Upper lobe of left lung (tissue), 6 donors: ENCODE measurements at regions not wholly inside any gene's neighbourhood (a gene's known extent, or its start where the extent isn't known, plus 50 kb on each side); places are given as distances from the start of the nearest gene placed in this dataset.

Experiments
- ATAC-seq, 2 donors: fragments of 200-7000 bp; cut with Tn5 transposase; one replicate each; pipeline ENCODE4 v1.9.1; 2022; ENCODE audit warnings: mild to moderate bottlenecking in 2 of 2, moderate library complexity in 2 of 2; ENCODE audit not compliant: low FRiP score in 2 of 2
- DNase-seq, 2 donors: peaks; one replicate each; pipeline ENCODE4 v3.0.0-alpha.2; 2019 to 2020
- H3K27ac ChIP-seq, 4 donors: fragments of 200-600 bp; sonication (generic); one replicate each; pipeline ENCODE4 v1.5.1; 2016 to 2019
- H3K27me3 ChIP-seq, 4 donors: fragments of 200-600 bp; sonication (generic); one replicate each; pipeline ENCODE4 v1.5.1; 2017 to 2019
- H3K36me3 ChIP-seq, 4 donors: fragments of 200-600 bp; sonication (generic); one replicate each; pipeline ENCODE4 v1.5.1; 2016 to 2019
- H3K4me1 ChIP-seq, 4 donors: fragments of 200-600 bp; sonication (generic); one replicate each; pipeline ENCODE4 v1.5.1; 2018 to 2019
- H3K4me3 ChIP-seq, 4 donors: fragments of 200-600 bp; sonication (generic); one replicate each; pipeline ENCODE4 v1.5.1; 2017 to 2019; ENCODE audit warnings: mild to moderate bottlenecking in 2 of 4, moderate library complexity in 1 of 4
- H3K9me3 ChIP-seq, 4 donors: fragments of 200-600 bp; sonication (generic); one replicate each; pipeline ENCODE4 v1.5.1; 2018 to 2019
- CTCF ChIP-seq, 6 experiments: fragments of 450-650 bp in 4 of 6; fragments of 200-600 bp in 2 of 6; sonication (generic) in 2 of 6; IDR thresholded peaks; one replicate each; pipeline ENCODE4 v1.5.1; 2016 to 2019; ENCODE audit warnings: antibody characterized with exemption in 6 of 6
- EP300 ChIP-seq, 4 donors: sonication (generic); formaldehyde crosslinking; IDR thresholded peaks; one replicate each; pipeline ENCODE4 v1.5.1; 2017; ENCODE audit warnings: antibody characterized with exemption in 4 of 4, control low read depth in 2 of 4
- POLR2A ChIP-seq, 4 donors: fragments of 450-650 bp; IDR thresholded peaks; one replicate each; pipeline ENCODE4 v1.5.1; 2016 to 2017; ENCODE audit warnings: antibody characterized with exemption in 4 of 4, mild to moderate bottlenecking in 2 of 4
- POLR2AphosphoS5 ChIP-seq, 2 donors: sonication (generic); formaldehyde crosslinking; IDR thresholded peaks; one replicate each; pipeline ENCODE4 v1.5.1; 2017; ENCODE audit warnings: antibody characterized with exemption in 2 of 2
- WGBS, 2 donors: methylation state at CpG; one replicate each; pipeline ENCODE4 v1.1.5; 2017 to 2018; 5-methylcytosine and 5-hydroxymethylcytosine counted together
- donor health status: DM: no; HTN: no; CAD: no; lungs with moderate emphysema.
- donor health status: DM: no; HTN: yes; CAD: no; lungs with severe emphysema.

- H3K4me3 ChIP-seq = no peak overlapping the region
- H3K27me3 ChIP-seq = no peaks in the 10 kb centered on the region
- no peaks in the 10 kb centered on the region for H3K9me3 ChIP-seq
- TF ChIP-seq CTCF (IDR thresholded peaks at IDR 0.05) = no peak
- TF ChIP-seq POLR2AphosphoS5 (IDR thresholded peaks at IDR 0.05) = no peak
- TF ChIP-seq EP300 (IDR thresholded peaks at IDR 0.05) = no peak
- no peak for TF ChIP-seq POLR2A (IDR thresholded peaks at IDR 0.05)
- H3K4me1 ChIP-seq = no peaks in the 10 kb centered on the region
- no peak for ATAC-seq
- no peak overlapping the region for H3K27ac ChIP-seq
- H3K36me3 ChIP-seq = no peaks in the 10 kb centered on the region
- 83 to 86% methylated on average over 6 of the region's 6 CpGs for WGBS, 2 donors
- no peak for DNase-seq
Observed at GRCh38 chr2:8256905-8257304, 425.0 kb upstream of the ID2 start.

- Histone ChIP-seq H3K27me3 (no peaks in the 10 kb centered on the region), H3K4me3 (no peak overlapping the region), H3K9me3 (no peaks in the 10 kb centered on the region), H3K4me1 (no peaks in the 10 kb centered on the region), H3K36me3 (no peaks in the 10 kb centered on the region), H3K27ac (no peak overlapping the region)
- TF ChIP-seq CTCF (IDR thresholded peaks at IDR 0.05) (no peak), EP300 (IDR thresholded peaks at IDR 0.05) (no peak), POLR2AphosphoS5 (IDR thresholded peaks at IDR 0.05) (no peak), POLR2A (IDR thresholded peaks at IDR 0.05) (no peak)
- DNase-seq (no peak), ATAC-seq (no peak)
- WGBS, 2 donors = 69 to 74% methylated on average over 4 of the region's 4 CpGs
Observed at GRCh38 chr2:8257502-8257901, 424.4 kb upstream of the ID2 start.

- 99 to 100% methylated on average over 4 of the region's 4 CpGs for WGBS, 2 donors
- Histone ChIP-seq H3K9me3 (no peaks in the 10 kb centered on the region), H3K27ac (no peak overlapping the region), H3K36me3 (no peaks in the 10 kb centered on the region), H3K4me1 (no peaks in the 10 kb centered on the region), H3K4me3 (no peak overlapping the region), H3K27me3 (no peaks in the 10 kb centered on the region)
- DNase-seq = no peak
- no peak for ATAC-seq
- no peak for TF ChIP-seq POLR2A (IDR thresholded peaks at IDR 0.05)
- TF ChIP-seq POLR2AphosphoS5 (IDR thresholded peaks at IDR 0.05) = no peak
- no peak for TF ChIP-seq EP300 (IDR thresholded peaks at IDR 0.05)
- TF ChIP-seq CTCF (IDR thresholded peaks at IDR 0.05) = no peak
Observed at GRCh38 chr2:8258406-8258805, 423.4 kb upstream of the ID2 start.

GRCh38 chr2:8259106-8259840 lies 422.6 kb upstream of the ID2 start:
- no peaks in the 10 kb centered on the region for H3K4me1 ChIP-seq
- H3K9me3 ChIP-seq = no peaks in the 10 kb centered on the region
- no peak overlapping the region for H3K4me3 ChIP-seq
- H3K27me3 ChIP-seq = no peaks in the 10 kb centered on the region
- DNase-seq (no peak), ATAC-seq (no peak)
- WGBS, 2 donors = 92 to 99% methylated on average over 4 of the region's 4 CpGs
- no peaks in the 10 kb centered on the region for H3K36me3 ChIP-seq
- H3K27ac ChIP-seq = no peak overlapping the region
- TF ChIP-seq CTCF (IDR thresholded peaks at IDR 0.05) (no peak), EP300 (IDR thresholded peaks at IDR 0.05) (no peak), POLR2A (IDR thresholded peaks at IDR 0.05) (no peak), POLR2AphosphoS5 (IDR thresholded peaks at IDR 0.05) (no peak)

GRCh38 chr2:8259841-8260178 lies 422.0 kb upstream of the ID2 start:
- TF ChIP-seq CTCF (IDR thresholded peaks at IDR 0.05) = no peak
- TF ChIP-seq POLR2A (IDR thresholded peaks at IDR 0.05) = no peak
- no peak for TF ChIP-seq EP300 (IDR thresholded peaks at IDR 0.05)
- TF ChIP-seq POLR2AphosphoS5 (IDR thresholded peaks at IDR 0.05) = no peak
- DNase-seq = no peak
- Histone ChIP-seq H3K27ac (no peak overlapping the region), H3K4me1 (no peaks in the 10 kb centered on the region), H3K36me3 (no peaks in the 10 kb centered on the region), H3K4me3 (no peak overlapping the region), H3K9me3 (no peaks in the 10 kb centered on the region), H3K27me3 (no peaks in the 10 kb centered on the region)
- ATAC-seq = no peak
- 94 to 98% methylated on average over 5 of the region's 5 CpGs for WGBS, 2 donors
